Lower leg skin (tissue), 3 donors: ENCODE measurements at regions not wholly inside any gene's neighbourhood (a gene's known extent, or its start where the extent isn't known, plus 50 kb on each side); places are given as distances from the start of the nearest gene placed in this dataset.

Experiments
- POLR2A ChIP-seq, 2 donors: fragments of 450-650 bp; IDR thresholded peaks; one replicate each; pipeline ENCODE4 v1.6.1; 2016 to 2017; ENCODE audit warnings: antibody characterized with exemption in 2 of 2, mild to moderate bottlenecking in 1 of 2, moderate library complexity in 1 of 2
- TF ChIP-seq, protein P1 (sequence below), 3 donors: fragments of 450-650 bp; IDR thresholded peaks; one replicate each; pipeline ENCODE4 v1.5.1; 2016; ENCODE audit warnings: antibody characterized with exemption in 3 of 3, mild to moderate bottlenecking in 3 of 3, moderate library complexity in 2 of 3

DNA sequence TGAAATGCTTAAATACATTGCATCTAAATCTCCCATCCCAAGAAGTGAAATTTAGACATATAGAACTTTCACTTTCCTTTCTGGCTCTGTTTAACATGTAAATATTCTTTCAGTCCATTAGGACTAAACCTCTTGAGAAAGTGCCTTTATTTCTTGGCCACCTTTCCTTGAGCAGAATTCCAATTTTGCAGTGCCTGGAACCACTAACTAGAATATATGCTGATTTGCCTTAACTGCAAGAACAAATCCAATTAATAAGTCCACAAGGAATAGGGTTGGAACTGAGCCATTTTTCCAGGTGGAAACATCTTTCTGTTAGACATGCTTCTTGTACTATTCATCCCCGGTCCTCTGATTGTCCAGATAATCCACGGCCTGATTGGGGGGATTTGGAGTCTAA is 478.0 kb downstream of the ENC1 start:
- no peak for TF ChIP-seq POLR2A (IDR thresholded peaks at IDR 0.05)
- TF ChIP-seq, protein P1, sequence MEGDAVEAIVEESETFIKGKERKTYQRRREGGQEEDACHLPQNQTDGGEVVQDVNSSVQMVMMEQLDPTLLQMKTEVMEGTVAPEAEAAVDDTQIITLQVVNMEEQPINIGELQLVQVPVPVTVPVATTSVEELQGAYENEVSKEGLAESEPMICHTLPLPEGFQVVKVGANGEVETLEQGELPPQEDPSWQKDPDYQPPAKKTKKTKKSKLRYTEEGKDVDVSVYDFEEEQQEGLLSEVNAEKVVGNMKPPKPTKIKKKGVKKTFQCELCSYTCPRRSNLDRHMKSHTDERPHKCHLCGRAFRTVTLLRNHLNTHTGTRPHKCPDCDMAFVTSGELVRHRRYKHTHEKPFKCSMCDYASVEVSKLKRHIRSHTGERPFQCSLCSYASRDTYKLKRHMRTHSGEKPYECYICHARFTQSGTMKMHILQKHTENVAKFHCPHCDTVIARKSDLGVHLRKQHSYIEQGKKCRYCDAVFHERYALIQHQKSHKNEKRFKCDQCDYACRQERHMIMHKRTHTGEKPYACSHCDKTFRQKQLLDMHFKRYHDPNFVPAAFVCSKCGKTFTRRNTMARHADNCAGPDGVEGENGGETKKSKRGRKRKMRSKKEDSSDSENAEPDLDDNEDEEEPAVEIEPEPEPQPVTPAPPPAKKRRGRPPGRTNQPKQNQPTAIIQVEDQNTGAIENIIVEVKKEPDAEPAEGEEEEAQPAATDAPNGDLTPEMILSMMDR (IDR thresholded peaks at IDR 0.05): no peak
